HEK293 (cell line): ENCODE measurements at regions not wholly inside any gene's neighbourhood (a gene's known extent, or its start where the extent isn't known, plus 50 kb on each side); places are given as distances from the start of the nearest gene placed in this dataset.

Experiments
- CTCF ChIA-PET: fragments of 350-600 bp; formaldehyde crosslinking; extraction: SDS; loops from one replicate; lab custom pipeline; 2021; ENCODE audit warnings: antibody characterized with exemption; lab: Yijun Ruan, JAX
- POLR2A ChIA-PET: fragments of 300-600 bp; formaldehyde crosslinking; extraction: SDS; loops from one replicate; lab custom pipeline; 2020; ENCODE audit warnings: antibody characterized with exemption, inconsistent platforms; lab: Yijun Ruan, JAX
- H3K27ac ChIP-seq: fragments of 200-500 bp; sonication (Bioruptor generic); 2 replicates; pipeline ENCODE4 v1.5.1; 2014; ENCODE audit warnings: low read depth, low read length, control low read depth, inconsistent platforms; ENCODE audit errors: extremely low read depth
- H3K36me3 ChIP-seq, 2 experiments: fragments of 200-500 bp in 1 of 2; sonication (Bioruptor generic) in 1 of 2; 1 replicate in 1 of 2; 2 replicates in 1 of 2; pipeline ENCODE4 v1.5.1; 2014 to 2017; ENCODE audit warnings: inconsistent platforms in 2 of 2, low read length in 2 of 2; ENCODE audit not compliant: control insufficient read depth in 2 of 2, insufficient read depth in 1 of 2
- H3K4me1 ChIP-seq: fragments of 200-500 bp; sonication (Bioruptor generic); 2 replicates; pipeline ENCODE4 v1.5.1; 2014; ENCODE audit warnings: mild to moderate bottlenecking, low read length, inconsistent platforms; ENCODE audit not compliant: control insufficient read depth, insufficient read depth
- H3K4me3 ChIP-seq: 2 replicates; pipeline ENCODE4 v1.5.1; 2011; ENCODE audit warnings: low read depth, mild to moderate bottlenecking, control low read depth, low read length, moderate library complexity
- H3K9me3 ChIP-seq: fragments of 200-500 bp; sonication (Bioruptor generic); 2 replicates; pipeline ENCODE4 v1.5.1; 2014; ENCODE audit warnings: low read depth, low read length, inconsistent platforms; ENCODE audit not compliant: control insufficient read depth, insufficient read depth
- GLIS2 ChIP-seq: fragments of 450-650 bp; formaldehyde crosslinking; IDR thresholded peaks from 2 replicates; pipeline ENCODE4 v1.5.1; 2016; ENCODE audit warnings: missing biosample characterization, missing genetic modification characterization
- KLF10 ChIP-seq: fragments of 450-650 bp; IDR thresholded peaks from 2 replicates; pipeline ENCODE4 v1.5.1; 2018; ENCODE audit warnings: missing biosample characterization, mild to moderate bottlenecking, missing genetic modification characterization
- OSR2 ChIP-seq: fragments of 450-650 bp; formaldehyde crosslinking; IDR thresholded peaks from 2 replicates; pipeline ENCODE4 v1.5.1; 2016; ENCODE audit warnings: missing biosample characterization, missing genetic modification characterization
- SCRT1 ChIP-seq: fragments of 450-650 bp; formaldehyde crosslinking; IDR thresholded peaks from 2 replicates; pipeline ENCODE4 v1.5.1; 2016; ENCODE audit warnings: missing biosample characterization, missing genetic modification characterization, borderline replicate concordance
- TRIM28 ChIP-seq: IDR thresholded peaks from 2 replicates; pipeline ENCODE4 v1.6.1; 2011; ENCODE audit warnings: low read length, control low read depth, borderline replicate concordance
- ZBTB20 ChIP-seq: fragments of 450-650 bp; formaldehyde crosslinking; IDR thresholded peaks from 2 replicates; pipeline ENCODE4 v1.5.1; 2016; ENCODE audit warnings: missing biosample characterization, missing genetic modification characterization
- ZFHX2 ChIP-seq: fragments of 450-650 bp; formaldehyde crosslinking; conservative IDR thresholded peaks from 2 replicates; pipeline ENCODE4 v1.5.1; 2016; ENCODE audit warnings: missing biosample characterization, missing genetic modification characterization
- ZFP37 ChIP-seq: fragments of 450-650 bp; formaldehyde crosslinking; IDR thresholded peaks from 2 replicates; pipeline ENCODE4 v1.5.1; 2016; ENCODE audit warnings: missing biosample characterization, missing genetic modification characterization
- ZNF138 ChIP-seq: fragments of 450-650 bp; formaldehyde crosslinking; IDR thresholded peaks from 2 replicates; pipeline ENCODE4 v1.5.1; 2016; ENCODE audit warnings: missing biosample characterization, missing genetic modification characterization, borderline replicate concordance
- ZNF24 ChIP-seq: fragments of 450-650 bp; formaldehyde crosslinking; IDR thresholded peaks from 2 replicates; pipeline ENCODE4 v1.5.1; 2016; ENCODE audit warnings: missing biosample characterization, missing genetic modification characterization
- ZNF354C ChIP-seq: fragments of 450-650 bp; formaldehyde crosslinking; IDR thresholded peaks from 2 replicates; pipeline ENCODE4 v1.5.1; 2016; ENCODE audit warnings: missing biosample characterization, missing genetic modification characterization, low read depth, borderline replicate concordance
- ZNF37A ChIP-seq: fragments of 450-650 bp; IDR thresholded peaks from 2 replicates; pipeline ENCODE4 v1.5.1; 2018; ENCODE audit warnings: missing biosample characterization, missing genetic modification characterization
- ZNF555 ChIP-seq: fragments of 450-650 bp; formaldehyde crosslinking; conservative IDR thresholded peaks from 2 replicates; pipeline ENCODE4 v1.5.1; 2017; ENCODE audit warnings: missing biosample characterization, mild to moderate bottlenecking, missing genetic modification characterization, inconsistent platforms
- ZNF677 ChIP-seq: fragments of 450-650 bp; IDR thresholded peaks from 2 replicates; pipeline ENCODE4 v1.5.0; 2018; ENCODE audit warnings: missing biosample characterization, mild to moderate bottlenecking, missing genetic modification characterization, moderate library complexity
- ZNF837 ChIP-seq: fragments of 450-650 bp; formaldehyde crosslinking; IDR thresholded peaks from 2 replicates; pipeline ENCODE4 v1.5.1; 2016; ENCODE audit warnings: missing biosample characterization, missing genetic modification characterization
- TF ChIP-seq, protein P1 (sequence below): fragments of 450-650 bp; formaldehyde crosslinking; IDR thresholded peaks from 2 replicates; pipeline ENCODE4 v1.5.1; 2016; ENCODE audit warnings: missing biosample characterization, missing genetic modification characterization
- TF ChIP-seq, protein P2 (sequence below): fragments of 450-650 bp; formaldehyde crosslinking; IDR thresholded peaks from 2 replicates; pipeline ENCODE4 v1.5.1; 2016; ENCODE audit warnings: missing biosample characterization, missing genetic modification characterization
- TF ChIP-seq, protein P3 (sequence below): fragments of 450-650 bp; formaldehyde crosslinking; IDR thresholded peaks from 2 replicates; pipeline ENCODE4 v1.5.1; 2016; ENCODE audit warnings: missing biosample characterization, missing genetic modification characterization, borderline replicate concordance
- TF ChIP-seq, protein P4 (sequence below): fragments of 450-650 bp; formaldehyde crosslinking; IDR thresholded peaks from 2 replicates; pipeline ENCODE4 v1.5.1; 2016; ENCODE audit warnings: missing biosample characterization, missing genetic modification characterization
- TF ChIP-seq, protein P5 (sequence below): fragments of 450-650 bp; formaldehyde crosslinking; IDR thresholded peaks from 2 replicates; pipeline ENCODE4 v1.5.1; 2016; ENCODE audit warnings: missing biosample characterization, missing genetic modification characterization, borderline replicate concordance
- TF ChIP-seq, protein P6 (sequence below): fragments of 450-650 bp; formaldehyde crosslinking; IDR thresholded peaks from 2 replicates; pipeline ENCODE4 v1.5.1; 2016; ENCODE audit warnings: missing biosample characterization, missing genetic modification characterization

DNA sequence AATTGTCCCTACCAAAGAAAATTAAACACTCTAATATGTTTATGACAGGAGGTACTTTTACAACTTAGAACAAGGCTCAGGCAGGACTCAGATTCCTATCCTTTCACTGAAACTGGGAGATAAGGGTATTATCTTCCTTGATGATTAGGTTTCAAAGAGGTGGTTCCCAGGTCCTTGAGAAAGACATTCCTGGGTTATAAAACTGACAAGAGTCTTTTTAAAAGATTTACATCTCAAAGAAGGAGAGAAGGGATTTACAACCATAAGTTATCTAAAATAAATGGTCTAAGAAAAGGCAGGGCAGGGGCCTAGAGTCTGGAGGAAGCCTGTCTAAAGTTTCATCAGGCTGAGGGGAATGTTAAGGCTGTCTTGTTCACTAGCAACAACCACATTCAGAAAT lies 1492.5 kb downstream of the HACE1 start (continued):
- TF ChIP-seq, protein P1, sequence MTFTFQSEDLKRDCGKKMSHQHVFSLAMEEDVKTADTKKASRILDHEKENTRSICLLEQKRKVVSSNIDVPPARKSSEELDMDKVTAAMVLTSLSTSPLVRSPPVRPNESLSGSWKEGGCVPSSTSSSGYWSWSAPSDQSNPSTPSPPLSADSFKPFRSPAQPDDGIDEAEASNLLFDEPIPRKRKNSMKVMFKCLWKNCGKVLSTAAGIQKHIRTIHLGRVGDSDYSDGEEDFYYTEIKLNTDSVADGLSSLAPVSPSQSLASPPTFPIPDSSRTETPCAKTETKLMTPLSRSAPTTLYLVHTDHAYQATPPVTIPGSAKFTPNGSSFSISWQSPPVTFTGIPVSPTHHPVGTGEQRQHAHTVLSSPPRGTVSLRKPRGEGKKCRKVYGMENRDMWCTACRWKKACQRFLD: no peak
- TF ChIP-seq TRIM28: peak; percentile 86; the same call in 1 of the 2 replicates
- no peak for TF ChIP-seq OSR2 (tag by site-specific recombination)

DNA sequence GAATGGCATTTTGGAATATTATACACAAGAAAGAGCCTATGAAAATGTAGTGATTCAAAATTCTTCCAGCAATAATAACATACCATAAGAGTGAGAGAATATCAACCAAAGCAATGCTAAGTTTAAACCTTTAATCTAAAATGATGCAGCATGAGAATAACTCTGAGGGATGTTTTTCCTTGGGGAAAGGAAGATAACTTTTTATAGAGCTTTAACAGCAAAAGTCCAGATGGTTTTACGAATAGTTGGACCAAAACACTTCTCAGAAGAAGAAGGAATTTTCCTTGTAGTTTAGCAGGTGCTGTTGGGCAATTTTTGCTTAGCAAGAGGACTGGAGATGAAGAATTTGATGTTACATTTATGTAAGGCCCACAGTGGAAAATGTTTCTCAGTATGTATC lies 1503.2 kb downstream of the HACE1 start:
- TF ChIP-seq, protein P2, sequence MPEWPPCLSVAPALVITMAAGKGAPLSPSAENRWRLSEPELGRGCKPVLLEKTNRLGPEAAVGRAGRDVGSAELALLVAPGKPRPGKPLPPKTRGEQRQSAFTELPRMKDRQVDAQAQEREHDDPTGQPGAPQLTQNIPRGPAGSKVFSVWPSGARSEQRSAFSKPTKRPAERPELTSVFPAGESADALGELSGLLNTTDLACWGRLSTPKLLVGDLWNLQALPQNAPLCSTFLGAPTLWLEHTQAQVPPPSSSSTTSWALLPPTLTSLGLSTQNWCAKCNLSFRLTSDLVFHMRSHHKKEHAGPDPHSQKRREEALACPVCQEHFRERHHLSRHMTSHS (tag by site-specific recombination): no peak
- TF ChIP-seq GLIS2 (tag by site-specific recombination) (no peak), ZNF555 (tag by site-specific recombination) (no peak), ZBTB20 (tag by site-specific recombination) (no peak), ZNF354C (tag by site-specific recombination) (no peak), ZNF677 (tag by site-specific recombination) (no peak), ZNF24 (tag by site-specific recombination) (no peak), ZFHX2 (no peak), SCRT1 (tag by site-specific recombination) (no peak), ZFP37 (no peak), ZNF837 (tag by site-specific recombination) (no peak), KLF10 (tag by site-specific recombination) (no peak), ZNF37A (no peak), ZNF138 (tag by site-specific recombination) (no peak)
- TF ChIP-seq, protein P3, sequence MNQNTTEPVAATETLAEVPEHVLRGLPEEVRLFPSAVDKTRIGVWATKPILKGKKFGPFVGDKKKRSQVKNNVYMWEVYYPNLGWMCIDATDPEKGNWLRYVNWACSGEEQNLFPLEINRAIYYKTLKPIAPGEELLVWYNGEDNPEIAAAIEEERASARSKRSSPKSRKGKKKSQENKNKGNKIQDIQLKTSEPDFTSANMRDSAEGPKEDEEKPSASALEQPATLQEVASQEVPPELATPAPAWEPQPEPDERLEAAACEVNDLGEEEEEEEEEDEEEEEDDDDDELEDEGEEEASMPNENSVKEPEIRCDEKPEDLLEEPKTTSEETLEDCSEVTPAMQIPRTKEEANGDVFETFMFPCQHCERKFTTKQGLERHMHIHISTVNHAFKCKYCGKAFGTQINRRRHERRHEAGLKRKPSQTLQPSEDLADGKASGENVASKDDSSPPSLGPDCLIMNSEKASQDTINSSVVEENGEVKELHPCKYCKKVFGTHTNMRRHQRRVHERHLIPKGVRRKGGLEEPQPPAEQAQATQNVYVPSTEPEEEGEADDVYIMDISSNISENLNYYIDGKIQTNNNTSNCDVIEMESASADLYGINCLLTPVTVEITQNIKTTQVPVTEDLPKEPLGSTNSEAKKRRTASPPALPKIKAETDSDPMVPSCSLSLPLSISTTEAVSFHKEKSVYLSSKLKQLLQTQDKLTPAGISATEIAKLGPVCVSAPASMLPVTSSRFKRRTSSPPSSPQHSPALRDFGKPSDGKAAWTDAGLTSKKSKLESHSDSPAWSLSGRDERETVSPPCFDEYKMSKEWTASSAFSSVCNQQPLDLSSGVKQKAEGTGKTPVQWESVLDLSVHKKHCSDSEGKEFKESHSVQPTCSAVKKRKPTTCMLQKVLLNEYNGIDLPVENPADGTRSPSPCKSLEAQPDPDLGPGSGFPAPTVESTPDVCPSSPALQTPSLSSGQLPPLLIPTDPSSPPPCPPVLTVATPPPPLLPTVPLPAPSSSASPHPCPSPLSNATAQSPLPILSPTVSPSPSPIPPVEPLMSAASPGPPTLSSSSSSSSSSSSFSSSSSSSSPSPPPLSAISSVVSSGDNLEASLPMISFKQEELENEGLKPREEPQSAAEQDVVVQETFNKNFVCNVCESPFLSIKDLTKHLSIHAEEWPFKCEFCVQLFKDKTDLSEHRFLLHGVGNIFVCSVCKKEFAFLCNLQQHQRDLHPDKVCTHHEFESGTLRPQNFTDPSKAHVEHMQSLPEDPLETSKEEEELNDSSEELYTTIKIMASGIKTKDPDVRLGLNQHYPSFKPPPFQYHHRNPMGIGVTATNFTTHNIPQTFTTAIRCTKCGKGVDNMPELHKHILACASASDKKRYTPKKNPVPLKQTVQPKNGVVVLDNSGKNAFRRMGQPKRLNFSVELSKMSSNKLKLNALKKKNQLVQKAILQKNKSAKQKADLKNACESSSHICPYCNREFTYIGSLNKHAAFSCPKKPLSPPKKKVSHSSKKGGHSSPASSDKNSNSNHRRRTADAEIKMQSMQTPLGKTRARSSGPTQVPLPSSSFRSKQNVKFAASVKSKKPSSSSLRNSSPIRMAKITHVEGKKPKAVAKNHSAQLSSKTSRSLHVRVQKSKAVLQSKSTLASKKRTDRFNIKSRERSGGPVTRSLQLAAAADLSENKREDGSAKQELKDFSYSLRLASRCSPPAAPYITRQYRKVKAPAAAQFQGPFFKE (tag by site-specific recombination): no peak
- TF ChIP-seq, protein P4, sequence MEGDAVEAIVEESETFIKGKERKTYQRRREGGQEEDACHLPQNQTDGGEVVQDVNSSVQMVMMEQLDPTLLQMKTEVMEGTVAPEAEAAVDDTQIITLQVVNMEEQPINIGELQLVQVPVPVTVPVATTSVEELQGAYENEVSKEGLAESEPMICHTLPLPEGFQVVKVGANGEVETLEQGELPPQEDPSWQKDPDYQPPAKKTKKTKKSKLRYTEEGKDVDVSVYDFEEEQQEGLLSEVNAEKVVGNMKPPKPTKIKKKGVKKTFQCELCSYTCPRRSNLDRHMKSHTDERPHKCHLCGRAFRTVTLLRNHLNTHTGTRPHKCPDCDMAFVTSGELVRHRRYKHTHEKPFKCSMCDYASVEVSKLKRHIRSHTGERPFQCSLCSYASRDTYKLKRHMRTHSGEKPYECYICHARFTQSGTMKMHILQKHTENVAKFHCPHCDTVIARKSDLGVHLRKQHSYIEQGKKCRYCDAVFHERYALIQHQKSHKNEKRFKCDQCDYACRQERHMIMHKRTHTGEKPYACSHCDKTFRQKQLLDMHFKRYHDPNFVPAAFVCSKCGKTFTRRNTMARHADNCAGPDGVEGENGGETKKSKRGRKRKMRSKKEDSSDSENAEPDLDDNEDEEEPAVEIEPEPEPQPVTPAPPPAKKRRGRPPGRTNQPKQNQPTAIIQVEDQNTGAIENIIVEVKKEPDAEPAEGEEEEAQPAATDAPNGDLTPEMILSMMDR (tag by site-specific recombination): no peak
- TF ChIP-seq, protein P5, sequence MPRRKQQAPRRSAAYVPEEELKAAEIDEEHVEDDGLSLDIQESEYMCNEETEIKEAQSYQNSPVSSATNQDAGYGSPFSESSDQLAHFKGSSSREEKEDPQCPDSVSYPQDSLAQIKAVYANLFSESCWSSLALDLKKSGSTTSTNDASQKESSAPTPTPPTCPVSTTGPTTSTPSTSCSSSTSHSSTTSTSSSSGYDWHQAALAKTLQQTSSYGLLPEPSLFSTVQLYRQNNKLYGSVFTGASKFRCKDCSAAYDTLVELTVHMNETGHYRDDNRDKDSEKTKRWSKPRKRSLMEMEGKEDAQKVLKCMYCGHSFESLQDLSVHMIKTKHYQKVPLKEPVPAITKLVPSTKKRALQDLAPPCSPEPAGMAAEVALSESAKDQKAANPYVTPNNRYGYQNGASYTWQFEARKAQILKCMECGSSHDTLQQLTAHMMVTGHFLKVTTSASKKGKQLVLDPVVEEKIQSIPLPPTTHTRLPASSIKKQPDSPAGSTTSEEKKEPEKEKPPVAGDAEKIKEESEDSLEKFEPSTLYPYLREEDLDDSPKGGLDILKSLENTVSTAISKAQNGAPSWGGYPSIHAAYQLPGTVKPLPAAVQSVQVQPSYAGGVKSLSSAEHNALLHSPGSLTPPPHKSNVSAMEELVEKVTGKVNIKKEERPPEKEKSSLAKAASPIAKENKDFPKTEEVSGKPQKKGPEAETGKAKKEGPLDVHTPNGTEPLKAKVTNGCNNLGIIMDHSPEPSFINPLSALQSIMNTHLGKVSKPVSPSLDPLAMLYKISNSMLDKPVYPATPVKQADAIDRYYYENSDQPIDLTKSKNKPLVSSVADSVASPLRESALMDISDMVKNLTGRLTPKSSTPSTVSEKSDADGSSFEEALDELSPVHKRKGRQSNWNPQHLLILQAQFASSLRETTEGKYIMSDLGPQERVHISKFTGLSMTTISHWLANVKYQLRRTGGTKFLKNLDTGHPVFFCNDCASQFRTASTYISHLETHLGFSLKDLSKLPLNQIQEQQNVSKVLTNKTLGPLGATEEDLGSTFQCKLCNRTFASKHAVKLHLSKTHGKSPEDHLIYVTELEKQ: no peak
- TF ChIP-seq, protein P6, sequence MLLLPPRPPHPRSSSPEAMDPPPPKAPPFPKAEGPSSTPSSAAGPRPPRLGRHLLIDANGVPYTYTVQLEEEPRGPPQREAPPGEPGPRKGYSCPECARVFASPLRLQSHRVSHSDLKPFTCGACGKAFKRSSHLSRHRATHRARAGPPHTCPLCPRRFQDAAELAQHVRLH (tag by site-specific recombination): no peak
- Histone ChIP-seq H3K4me1 (no peaks in the 10 kb centered on the region), H3K4me3 (no peak overlapping the region), H3K27ac (no peak overlapping the region), H3K9me3 (no peaks in the 10 kb centered on the region), H3K36me3 (no peaks in the 10 kb centered on the region)
- ChIA-PET CTCF (interaction anchor here (0.6 kb wide), 1 partner anchor 54 kb away, joined by 3 read pairs; no protein-coding TSS in a partner anchor), POLR2A (no interaction called here)
